GM19468 (cell line): ENCODE measurements at regions not wholly inside any gene's neighbourhood (a gene's known extent, or its start where the extent isn't known, plus 50 kb on each side); places are given as distances from the start of the nearest gene placed in this dataset.
"Not testable (repeated sequence)": the region's sequence is repeated elsewhere in the genome, so short reads cannot be mapped to it uniquely, and the experiment has no call there.

Experiments used
- ATAC-seq: cut with Tn5 transposase; IDR thresholded peaks from one replicate; pipeline ENCODE4 v1.9.1; 2021; ENCODE audit warnings: mild to moderate bottlenecking, moderate library complexity, moderate number of reproducible peaks; ENCODE audit not compliant: unreplicated experiment; ENCODE audit errors: extremely low read depth

DNA sequence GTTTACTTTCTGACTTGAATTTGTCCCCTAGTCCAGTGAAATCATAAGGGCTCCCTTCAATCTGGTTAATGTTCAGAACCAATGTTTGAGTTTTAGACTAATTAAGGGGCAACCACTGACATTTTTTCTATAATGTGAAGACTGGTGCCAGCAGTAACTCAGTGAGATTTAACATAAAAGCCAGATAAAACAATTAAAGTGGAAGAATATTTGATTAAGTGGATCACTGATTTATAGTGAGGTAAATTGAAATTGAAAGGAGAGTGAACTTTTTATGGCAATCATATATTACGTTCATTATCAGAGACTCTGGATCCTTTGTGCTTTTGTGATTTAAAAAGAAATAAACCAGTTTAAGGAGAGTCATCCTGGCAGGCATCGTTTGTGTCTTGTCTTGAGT lies 246.8 kb downstream of the GATA3 start:
- ATAC-seq: no peak

DNA sequence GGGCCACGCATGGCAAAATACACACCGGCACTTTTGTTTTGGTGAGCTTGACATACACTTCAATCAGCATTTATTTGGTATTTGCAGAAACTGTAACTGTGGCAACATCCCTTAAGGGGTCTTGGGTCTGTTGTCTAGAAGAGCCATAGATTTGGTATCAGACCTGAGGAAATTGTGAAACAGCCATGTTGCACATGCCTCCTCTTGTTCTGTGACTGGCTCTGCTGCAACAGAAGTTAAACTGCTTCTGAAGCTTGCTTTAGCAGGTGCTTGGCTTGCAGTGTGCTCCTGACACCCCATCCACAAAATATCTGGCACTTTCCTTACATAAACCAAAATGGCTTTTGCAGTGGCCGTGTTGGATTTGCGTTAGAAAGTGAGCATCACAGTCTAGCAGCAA lies 247.3 kb downstream of the GATA3 start:
- ATAC-seq: no peak

DNA sequence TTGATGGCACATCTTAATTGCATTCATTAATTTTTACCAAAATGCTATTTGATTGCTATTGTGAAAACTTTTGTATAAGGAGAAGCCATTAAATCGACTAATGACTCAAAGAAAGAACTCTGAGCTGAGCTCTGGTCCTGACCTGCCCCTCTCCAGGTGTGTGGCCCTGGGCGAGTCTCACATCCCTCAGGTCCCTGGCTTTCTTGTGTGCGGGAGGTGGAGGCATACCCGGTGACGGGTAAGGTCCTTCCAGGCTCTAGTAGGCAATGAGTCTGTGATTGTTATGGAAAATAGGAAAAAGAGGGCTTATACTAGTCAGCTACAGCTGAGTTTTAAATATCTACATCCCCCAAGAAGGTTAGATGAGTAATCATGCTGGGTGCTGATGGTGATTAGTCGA lies 248.1 kb downstream of the GATA3 start:
- no peak for ATAC-seq

DNA sequence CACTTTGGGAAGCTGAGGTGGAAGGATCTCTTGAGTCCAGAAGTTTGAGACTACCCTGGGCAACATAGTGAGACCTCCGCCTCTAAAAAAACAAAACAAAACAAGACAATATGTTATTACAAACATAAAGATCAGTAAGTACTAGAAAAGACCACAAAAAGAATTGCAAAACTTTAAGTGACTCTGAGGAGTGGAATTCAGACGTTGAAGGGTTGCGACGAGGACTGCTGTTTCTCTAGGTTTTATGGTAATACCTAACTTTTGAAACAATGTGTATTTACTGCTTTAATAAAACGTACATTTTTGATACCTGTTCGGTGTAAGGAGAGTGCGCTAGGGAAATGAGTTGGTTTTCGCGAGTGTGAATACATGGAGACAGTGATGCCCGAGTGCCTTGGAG lies 250.4 kb downstream of the GATA3 start:
- no peak for ATAC-seq

DNA sequence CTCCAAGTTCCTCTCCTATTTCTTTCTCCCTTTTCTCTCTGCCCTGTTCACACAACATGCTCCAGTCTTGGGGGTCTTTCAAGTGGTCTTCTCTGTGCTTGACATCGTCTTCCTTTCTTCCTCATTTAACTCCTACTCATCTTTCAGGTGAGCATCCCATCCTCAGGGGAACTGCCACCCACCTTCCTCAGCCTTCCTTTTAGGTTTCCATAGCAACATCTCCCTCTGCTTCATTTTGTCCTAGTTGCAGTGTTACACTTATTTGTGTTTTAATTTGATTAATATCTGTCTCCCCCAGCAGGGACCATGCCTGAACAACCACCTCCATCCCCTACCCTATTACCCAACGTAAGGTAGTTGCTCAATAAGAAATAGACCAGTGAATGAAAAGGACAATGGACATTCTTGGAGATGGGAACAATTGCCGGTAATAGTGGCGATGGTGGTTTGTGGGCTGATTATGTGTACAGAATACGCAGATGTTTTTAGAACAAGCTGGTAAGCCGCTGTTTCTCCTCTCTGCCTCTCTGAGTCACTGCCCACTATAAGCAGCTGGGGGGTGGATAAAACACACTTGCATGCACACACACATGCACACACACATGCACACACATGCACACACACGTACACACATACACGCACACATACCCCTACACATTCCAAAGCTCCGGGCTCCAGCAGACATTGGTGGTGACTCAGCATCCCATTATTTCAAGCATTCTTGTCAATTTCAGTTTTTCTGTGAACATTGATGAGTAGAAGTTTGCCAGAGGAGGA lies 251.6 kb downstream of the GATA3 start:
- no peak for ATAC-seq

GRCh38 chr10:8306685-8307364 lies 252.3 kb downstream of the GATA3 start:
- no peak for ATAC-seq

DNA sequence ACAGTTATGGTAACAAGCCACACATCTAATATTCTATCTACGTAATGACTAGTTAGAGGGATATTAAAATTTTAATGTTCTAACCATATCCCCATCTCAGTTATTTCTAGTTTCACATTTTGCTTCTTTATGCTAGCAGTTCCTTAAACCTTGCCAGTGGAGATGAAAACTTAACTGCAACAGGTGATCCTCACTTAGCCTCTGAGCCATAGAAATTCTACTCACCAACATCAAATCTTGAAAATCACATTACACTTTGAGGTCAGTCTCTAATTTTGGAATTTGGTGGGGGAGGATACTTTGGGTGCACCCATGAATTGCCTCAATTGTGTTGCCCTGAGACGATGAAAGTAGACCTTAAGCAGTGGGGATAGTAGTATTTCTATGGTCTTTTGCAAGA lies 256.4 kb downstream of the GATA3 start:
- ATAC-seq: no peak

- no peak for ATAC-seq
These were observed 257.1 kb downstream of the GATA3 start for GRCh38 chr10:8311526-8312070.

DNA sequence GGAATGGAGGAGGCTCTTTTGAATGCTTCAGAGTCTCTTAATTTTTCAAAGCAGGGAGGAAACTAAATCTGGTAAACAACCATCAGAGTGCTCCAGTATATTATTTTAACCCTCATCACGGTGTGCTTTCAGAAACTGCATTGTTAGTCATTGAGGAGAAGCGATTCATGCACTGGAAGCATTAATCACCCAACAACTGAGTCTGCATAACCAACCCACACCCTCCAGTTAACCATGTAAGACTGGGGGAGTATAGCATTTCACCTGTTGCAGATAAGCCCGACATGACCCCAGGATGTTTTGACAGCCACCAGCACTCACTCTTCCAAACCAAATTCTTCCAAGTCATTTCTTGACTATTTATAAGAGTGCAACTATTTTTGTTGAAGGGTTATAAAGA lies 257.6 kb downstream of the GATA3 start:
- ATAC-seq: no peak

- ATAC-seq: no peak
These were observed 258.3 kb downstream of the GATA3 start for GRCh38 chr10:8312781-8313180.

- no peak for ATAC-seq
These were observed 260.0 kb downstream of the GATA3 start for GRCh38 chr10:8314486-8314885.

DNA sequence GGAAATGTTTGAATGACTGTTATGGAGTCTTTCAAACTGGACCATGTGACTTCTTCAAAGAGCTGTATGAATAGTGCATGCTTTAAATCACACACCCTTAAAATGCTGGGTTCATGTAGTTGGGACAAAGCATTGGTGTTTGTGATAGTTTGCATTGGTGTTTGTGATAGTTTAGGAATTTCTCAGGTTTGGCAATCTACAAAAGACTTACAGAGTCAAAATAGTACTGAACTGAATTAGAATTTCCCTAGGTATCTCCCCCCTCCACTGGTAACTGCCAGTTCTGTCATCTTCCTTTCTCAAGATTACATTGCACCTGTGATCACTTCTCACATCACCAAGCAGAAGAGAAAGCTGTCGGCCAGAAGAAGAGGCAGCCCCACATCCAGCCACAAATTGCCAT lies 261.1 kb downstream of the GATA3 start:
- no peak for ATAC-seq

- ATAC-seq: no peak
These were observed 261.8 kb downstream of the GATA3 start for GRCh38 chr10:8316284-8316683.

GRCh38 chr10:8318429-8318828 lies 263.9 kb downstream of the GATA3 start:
- not testable (repeated sequence) for ATAC-seq

GRCh38 chr10:8318956-8319355 lies 264.5 kb downstream of the GATA3 start:
- no peak for ATAC-seq

DNA sequence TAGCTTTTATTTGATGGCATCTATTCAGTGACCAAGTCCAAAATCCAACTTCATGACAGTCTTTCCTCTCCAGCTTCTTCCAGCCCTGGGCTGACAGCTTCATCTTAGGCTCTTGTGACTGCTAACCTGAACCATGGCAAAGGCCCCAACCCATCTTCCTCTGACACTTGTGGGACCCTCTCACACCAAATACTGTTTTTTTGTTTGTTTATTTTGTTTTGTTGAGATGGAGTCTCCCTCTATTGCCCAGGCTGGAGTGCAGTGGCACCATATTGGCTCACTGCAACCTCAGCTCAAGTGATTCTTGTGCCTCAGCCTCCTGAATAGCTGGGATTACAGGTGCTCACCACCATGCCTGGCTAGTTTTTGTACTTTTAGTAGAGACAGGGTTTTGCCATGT lies 265.2 kb downstream of the GATA3 start:
- no peak for ATAC-seq

GRCh38 chr10:8321990-8322389 lies 267.5 kb downstream of the GATA3 start:
- no peak for ATAC-seq

- ATAC-seq: no peak
These were observed 269.1 kb downstream of the GATA3 start for GRCh38 chr10:8323428-8324054.

GRCh38 chr10:8325024-8325980 lies 270.8 kb downstream of the GATA3 start:
- no peak for ATAC-seq
